Activated CD4-positive, alpha-beta T cell treated with anti-CD3 and anti-CD28 coated beads for 36 hours (primary cell): ENCODE measurements at regions not wholly inside any gene's neighbourhood (a gene's known extent, or its start where the extent isn't known, plus 50 kb on each side); places are given as distances from the start of the nearest gene placed in this dataset.
"Not testable (repeated sequence)": the region's sequence is repeated elsewhere in the genome, so short reads cannot be mapped to it uniquely, and the experiment has no call there.

ENCODE experiments used
- ATAC-seq: fragments of 200-7000 bp; cut with Tn5 transposase; one replicate; pipeline ENCODE4 v1.10.0; 2021; ENCODE audit warnings: mild to moderate bottlenecking, moderate library complexity
- CTCF ChIA-PET: fragments of 350-600 bp; sonication (Branson Sonifier 250); formaldehyde crosslinking; loops from one replicate; lab custom pipeline; 2021; ENCODE audit warnings: antibody characterized with exemption; lab: Charles Lee
- POLR2A ChIA-PET: fragments of 350-600 bp; sonication (Branson Sonifier 250); formaldehyde crosslinking; loops from one replicate; lab custom pipeline; 2021; ENCODE audit warnings: antibody characterized with exemption, inconsistent platforms; lab: Charles Lee
- DNase-seq: peaks from one replicate; pipeline ENCODE4 v3.0.0-alpha.2; 2020
- H3K27ac Mint-ChIP-seq: one replicate; pipeline ENCODE4 v1.8.0; 2021; ENCODE audit warnings: mixed read lengths
- H3K27me3 Mint-ChIP-seq: one replicate; pipeline ENCODE4 v1.8.0; 2021; ENCODE audit warnings: mixed read lengths
- H3K36me3 Mint-ChIP-seq: one replicate; pipeline ENCODE4 v1.8.0; 2021; ENCODE audit warnings: low read depth, mixed read lengths
- H3K4me1 Mint-ChIP-seq: one replicate; pipeline ENCODE4 v1.8.0; 2021; ENCODE audit warnings: mixed read lengths
- H3K4me3 Mint-ChIP-seq: one replicate; pipeline ENCODE4 v1.8.0; 2021; ENCODE audit warnings: mild to moderate bottlenecking, moderate library complexity, mixed read lengths
- H3K9me3 Mint-ChIP-seq: one replicate; pipeline ENCODE4 v1.8.0; 2021; ENCODE audit warnings: low read depth, mixed read lengths
- intact Hi-C, 2 experiments: fragments of 100-400 bp; cut with DNase I in 1 of 2; cut with micrococcal nuclease in 1 of 2; formaldehyde crosslinking; loops; one replicate each; pipeline versions ENCODE4 v1.14.2 to v1.15.1; 2022 to 2024; cut with DNase I, micrococcal nuclease

DNA sequence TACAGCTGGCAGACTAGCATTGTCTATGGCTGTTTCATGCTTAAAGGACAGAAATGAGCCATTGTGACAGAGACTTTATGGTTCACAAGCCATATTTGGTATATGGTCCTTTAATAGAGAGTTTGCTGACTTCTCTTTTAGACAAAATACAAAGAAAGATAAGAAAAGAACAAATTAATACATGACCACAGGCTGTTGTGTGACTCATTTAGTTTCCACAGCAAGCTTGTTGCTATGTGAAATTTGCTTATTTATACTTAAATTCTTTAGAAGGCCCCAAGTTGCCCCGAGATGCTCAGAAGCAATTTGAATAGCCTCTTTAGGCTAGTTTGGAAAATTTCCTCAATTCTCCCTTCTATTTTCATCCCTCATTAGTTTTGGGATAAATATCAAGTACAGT lies 315.3 kb upstream of the RPS23 start:
- Mint-ChIP-seq H3K27ac (no peak overlapping the region), H3K4me3 (no peak overlapping the region), H3K9me3 (peaks cover 6% of the 10 kb centered on the region), H3K4me1 (no peaks in the 10 kb centered on the region), H3K27me3 (peaks cover 11% of the 10 kb centered on the region), H3K36me3 (no peaks in the 10 kb centered on the region)
- POLR2A ChIA-PET = no interaction called here
- CTCF ChIA-PET = interaction anchor here (1.6 kb wide), 1 partner anchor 16 kb away, joined by 3 read pairs; no protein-coding TSS in a partner anchor
- ATAC-seq (no peak), DNase-seq (no peak)
- intact Hi-C loops = no loop called here

DNA sequence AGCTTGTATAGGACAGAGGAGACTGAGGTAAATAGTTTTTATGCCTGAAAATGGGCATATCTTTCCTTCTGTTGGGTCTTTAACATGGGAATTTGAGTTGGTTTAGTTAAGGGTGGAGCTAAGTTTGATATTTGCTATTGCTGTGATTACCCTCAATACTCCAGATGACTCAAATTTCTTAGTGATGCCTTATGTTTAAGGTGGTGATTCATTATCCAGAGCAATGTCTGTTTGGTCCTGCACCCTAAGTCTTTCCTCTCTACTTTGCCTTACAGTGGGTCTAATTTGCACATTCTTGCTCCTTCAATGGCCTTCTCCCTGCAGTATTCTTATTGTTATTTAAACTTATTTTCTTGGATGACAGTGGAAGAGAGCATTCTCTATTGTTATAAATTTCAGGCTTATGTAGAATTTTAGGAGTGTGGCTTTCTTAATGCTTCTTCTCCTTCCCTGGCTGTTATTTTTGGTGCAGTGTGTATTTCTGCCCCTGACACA lies 312.9 kb upstream of the RPS23 start:
- ChIA-PET POLR2A (no interaction called here), CTCF (no interaction called here)
- H3K9me3 Mint-ChIP-seq = peaks cover 6% of the 10 kb centered on the region
- DNase-seq (no peak), ATAC-seq (no peak)
- peaks cover 11% of the 10 kb centered on the region for H3K27me3 Mint-ChIP-seq
- intact Hi-C loops = no loop called here
- no peak overlapping the region for H3K4me3 Mint-ChIP-seq
- no peaks in the 10 kb centered on the region for H3K36me3 Mint-ChIP-seq
- H3K27ac Mint-ChIP-seq = no peak overlapping the region
- no peaks in the 10 kb centered on the region for H3K4me1 Mint-ChIP-seq

DNA sequence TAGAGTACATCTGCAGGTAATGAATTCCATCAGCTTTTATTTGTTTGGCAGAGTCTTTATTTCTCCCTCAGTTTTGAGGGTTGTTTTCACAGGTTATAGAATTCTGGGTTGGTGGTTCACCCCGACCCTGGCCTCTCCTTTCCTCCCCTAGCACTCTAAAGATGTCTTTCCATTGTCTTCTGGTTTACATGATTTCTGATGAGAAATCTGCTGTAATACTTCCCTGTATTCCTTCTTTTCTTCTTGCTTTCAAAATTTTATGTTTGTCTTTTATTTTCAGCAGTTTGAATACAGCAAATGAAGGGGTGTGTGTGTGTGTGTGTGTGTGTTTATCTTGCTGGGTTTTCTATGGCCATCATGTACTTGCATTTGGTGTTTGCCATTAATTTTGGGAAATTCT lies 312.0 kb upstream of the RPS23 start:
- DNase-seq (no peak), ATAC-seq (no peak)
- H3K36me3 Mint-ChIP-seq = no peaks in the 10 kb centered on the region
- intact Hi-C loops = no loop called here
- no peaks in the 10 kb centered on the region for H3K4me1 Mint-ChIP-seq
- no peak overlapping the region for H3K4me3 Mint-ChIP-seq
- H3K27me3 Mint-ChIP-seq = peaks cover 6% of the 10 kb centered on the region
- ChIA-PET CTCF (interaction anchor here (0.6 kb wide), 1 partner anchor 841 kb away, joined by 3 read pairs; no protein-coding TSS in a partner anchor), POLR2A (no interaction called here)
- H3K9me3 Mint-ChIP-seq = peaks cover 6% of the 10 kb centered on the region
- no peak overlapping the region for H3K27ac Mint-ChIP-seq

DNA sequence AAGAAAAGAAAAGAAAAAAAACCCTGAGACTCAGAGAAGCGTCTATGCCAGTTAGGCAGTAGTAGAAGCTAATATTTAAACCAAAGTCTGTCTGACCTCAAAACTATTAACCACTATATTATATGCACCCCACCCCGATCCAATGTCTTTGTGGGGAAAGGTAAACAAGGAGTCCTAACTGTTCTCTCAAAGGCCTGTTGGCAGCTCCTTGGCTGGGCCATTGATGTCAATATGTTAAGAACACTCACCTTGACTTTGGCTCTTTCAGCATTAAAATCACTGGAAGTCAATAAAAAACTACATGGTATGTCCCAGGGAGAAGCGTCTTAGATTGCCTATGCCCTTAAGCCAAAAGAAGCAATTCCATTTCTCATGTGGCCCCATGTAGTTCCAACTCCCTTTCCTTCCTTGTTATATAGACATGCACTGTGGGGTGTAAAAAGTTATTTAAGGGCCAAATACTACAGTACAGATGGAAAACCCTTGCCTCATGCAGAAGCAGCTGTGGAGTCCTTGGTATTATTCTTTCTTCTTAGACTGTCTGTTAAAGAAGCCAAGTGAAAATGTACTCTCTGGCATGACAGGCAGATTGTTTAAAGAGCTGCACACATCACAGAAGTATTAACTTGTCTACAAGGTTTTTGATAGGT lies 308.6 kb upstream of the RPS23 start:
- no peaks in the 10 kb centered on the region for H3K36me3 Mint-ChIP-seq
- peaks cover 12% of the 10 kb centered on the region for H3K9me3 Mint-ChIP-seq
- ChIA-PET POLR2A (no interaction called here), CTCF (no interaction called here)
- DNase-seq = no peak
- no peak overlapping the region for H3K4me3 Mint-ChIP-seq
- peaks cover 7% of the 10 kb centered on the region for H3K27me3 Mint-ChIP-seq
- intact Hi-C loops = no loop called here
- H3K4me1 Mint-ChIP-seq = no peaks in the 10 kb centered on the region
- no peak overlapping the region for H3K27ac Mint-ChIP-seq
- ATAC-seq = no peak

DNA sequence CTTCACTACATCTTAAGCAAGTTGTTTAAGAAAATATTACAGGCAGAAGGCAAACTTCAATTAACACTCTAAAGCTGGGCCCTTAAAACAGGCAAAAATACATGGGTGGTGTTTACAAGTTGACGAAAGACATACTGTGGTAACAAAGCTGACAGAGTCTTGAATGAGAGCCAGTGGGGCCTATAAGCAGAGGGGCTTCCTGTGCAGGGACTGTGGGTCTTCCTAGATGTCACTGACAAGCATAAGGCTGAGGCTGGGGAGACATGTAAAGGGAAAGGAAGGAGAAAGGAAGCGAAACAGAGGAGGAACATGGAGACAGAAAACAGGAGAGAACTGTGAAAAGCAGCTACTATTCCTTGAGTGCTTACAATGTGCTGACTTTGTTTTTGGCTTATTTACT lies 308.0 kb upstream of the RPS23 start:
- CTCF ChIA-PET = no interaction called here
- Mint-ChIP-seq H3K4me3 (no peak overlapping the region), H3K36me3 (no peaks in the 10 kb centered on the region), H3K4me1 (no peaks in the 10 kb centered on the region), H3K9me3 (peaks cover 15% of the 10 kb centered on the region), H3K27me3 (peaks cover 7% of the 10 kb centered on the region), H3K27ac (no peak overlapping the region)
- ATAC-seq (no peak), DNase-seq (no peak)
- POLR2A ChIA-PET = no interaction called here
- intact Hi-C loops = no loop called here

GRCh38 chr5:82584631-82585030 lies 306.5 kb upstream of the RPS23 start:
- Mint-ChIP-seq H3K4me3 (no peak overlapping the region), H3K27ac (no peak overlapping the region), H3K36me3 (no peaks in the 10 kb centered on the region), H3K27me3 (peaks cover 5% of the 10 kb centered on the region), H3K9me3 (peaks cover 14% of the 10 kb centered on the region), H3K4me1 (no peaks in the 10 kb centered on the region)
- POLR2A ChIA-PET = no interaction called here
- CTCF ChIA-PET = interaction anchor here (1.1 kb wide), 1 partner anchor 12 kb away, joined by 3 read pairs; no protein-coding TSS in a partner anchor
- DNase-seq (no peak), ATAC-seq (no peak)
- intact Hi-C loops = no loop called here

DNA sequence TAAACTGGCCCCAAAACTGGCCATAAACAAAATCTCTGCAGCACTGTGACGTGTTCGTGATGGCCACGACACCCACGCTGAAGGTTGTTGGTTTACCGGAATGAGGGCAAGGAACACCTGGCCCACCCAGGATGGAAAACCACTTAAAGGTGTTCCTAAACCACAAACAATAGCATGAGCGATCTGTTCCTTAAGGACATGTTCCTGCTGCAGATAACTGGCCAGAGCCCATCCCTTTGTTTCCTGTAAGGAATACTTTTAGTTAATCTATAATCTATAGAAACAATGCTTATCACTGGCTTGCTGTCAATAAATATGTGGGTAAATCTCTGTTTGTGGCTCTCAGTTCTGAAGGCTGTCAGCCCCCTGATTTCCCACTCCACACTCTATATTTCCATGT lies 305.2 kb upstream of the RPS23 start:
- H3K27ac Mint-ChIP-seq, intact Hi-C loops, POLR2A ChIA-PET, ATAC-seq, H3K4me1 Mint-ChIP-seq, H3K27me3 Mint-ChIP-seq, DNase-seq, H3K36me3 Mint-ChIP-seq, H3K4me3 Mint-ChIP-seq: not testable (repeated sequence)
- H3K9me3 Mint-ChIP-seq = peaks cover 14% of the 10 kb centered on the region
- CTCF ChIA-PET = interaction anchor here (0.7 to 0.9 kb wide), 2 partner anchors 270 to 948 kb away, joined by 3 read pairs; no protein-coding TSS in a partner anchor

DNA sequence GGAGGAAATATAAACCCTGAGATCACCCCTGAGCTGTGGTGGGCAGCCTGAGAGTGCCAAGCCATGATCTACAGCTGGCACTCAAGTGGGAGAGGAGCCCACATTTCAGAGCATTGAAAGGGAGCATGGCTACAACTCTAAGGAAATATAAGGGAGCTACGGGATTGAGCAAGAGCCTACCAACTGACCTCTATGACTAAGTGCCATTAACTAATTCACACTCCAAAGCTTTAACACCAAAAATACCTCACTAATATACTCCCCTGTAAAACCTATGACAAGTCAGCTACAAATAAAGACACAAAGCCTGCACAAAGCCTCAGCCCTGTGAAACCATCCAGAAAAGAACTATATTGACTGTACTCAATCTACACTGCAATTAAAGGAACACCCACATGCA lies 286.8 kb upstream of the RPS23 start:
- no peak overlapping the region for H3K27ac Mint-ChIP-seq
- no peaks in the 10 kb centered on the region for H3K36me3 Mint-ChIP-seq
- ATAC-seq = no peak
- DNase-seq = no peak
- no peaks in the 10 kb centered on the region for H3K4me1 Mint-ChIP-seq
- intact Hi-C loops = no loop called here
- no peaks in the 10 kb centered on the region for H3K9me3 Mint-ChIP-seq
- H3K27me3 Mint-ChIP-seq = no peaks in the 10 kb centered on the region
- POLR2A ChIA-PET = interaction anchor here (0.7 kb wide), 1 partner anchor 11 kb away, joined by 4 read pairs; no protein-coding TSS in a partner anchor
- CTCF ChIA-PET = no interaction called here
- no peak overlapping the region for H3K4me3 Mint-ChIP-seq

DNA sequence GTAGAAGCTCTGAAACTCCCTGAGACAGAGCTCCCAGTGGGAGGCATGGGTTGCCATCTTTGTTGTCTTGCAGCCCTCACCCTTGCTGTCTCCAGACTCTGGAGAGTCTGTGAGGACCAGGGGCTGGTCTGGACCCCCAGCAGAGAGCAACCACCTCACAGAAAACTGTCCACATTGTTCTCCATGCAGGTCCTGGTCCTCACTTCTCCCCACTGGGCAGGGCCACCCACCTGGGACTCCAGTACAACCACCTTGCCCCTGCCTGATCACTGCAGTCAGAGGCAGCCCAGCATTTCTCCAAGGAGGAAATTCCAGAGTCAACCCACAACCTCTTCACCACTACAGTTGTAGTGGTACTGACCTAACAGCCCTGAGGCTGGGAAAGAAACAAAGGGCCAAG lies 285.6 kb upstream of the RPS23 start:
- no peak for ATAC-seq
- ChIA-PET POLR2A (no interaction called here), CTCF (no interaction called here)
- Mint-ChIP-seq H3K27ac (no peak overlapping the region), H3K36me3 (no peaks in the 10 kb centered on the region), H3K4me1 (no peaks in the 10 kb centered on the region), H3K27me3 (no peaks in the 10 kb centered on the region), H3K9me3 (no peaks in the 10 kb centered on the region), H3K4me3 (no peak overlapping the region)
- DNase-seq = no peak
- intact Hi-C loops = no loop called here

DNA sequence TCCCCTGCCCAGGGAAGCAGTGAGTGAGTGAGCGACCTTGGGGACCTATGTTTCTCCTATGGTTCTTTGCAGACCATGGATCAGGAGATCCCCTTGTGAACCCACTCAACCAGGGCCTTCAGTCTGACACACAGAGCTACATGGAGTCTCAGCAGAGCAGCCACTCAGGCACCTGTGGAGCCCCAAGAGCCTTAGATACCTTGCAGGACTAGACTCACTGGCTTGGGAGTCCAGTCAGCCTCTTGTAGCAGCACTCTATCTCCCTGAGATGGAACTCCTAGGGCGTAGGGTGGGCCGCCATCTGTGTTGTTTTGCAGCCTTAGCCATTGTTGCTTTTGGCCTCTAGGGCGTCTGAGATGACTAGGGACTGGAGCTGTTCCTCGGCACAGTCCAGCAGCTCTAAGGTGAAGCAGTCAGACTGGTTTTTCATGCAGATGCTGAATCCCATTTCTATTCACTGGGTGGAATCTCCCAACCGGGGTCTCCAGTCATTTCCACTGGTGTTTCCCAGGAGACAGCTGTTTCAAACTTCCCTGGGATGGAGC lies 284.6 kb upstream of the RPS23 start:
- Mint-ChIP-seq H3K9me3 (peaks cover 2% of the 10 kb centered on the region), H3K36me3 (no peaks in the 10 kb centered on the region), H3K27me3 (peaks cover 2% of the 10 kb centered on the region), H3K4me3 (no peak overlapping the region), H3K4me1 (no peaks in the 10 kb centered on the region), H3K27ac (no peak overlapping the region)
- intact Hi-C loops = no loop called here
- DNase-seq (no peak), ATAC-seq (no peak)
- ChIA-PET CTCF (no interaction called here), POLR2A (no interaction called here)

DNA sequence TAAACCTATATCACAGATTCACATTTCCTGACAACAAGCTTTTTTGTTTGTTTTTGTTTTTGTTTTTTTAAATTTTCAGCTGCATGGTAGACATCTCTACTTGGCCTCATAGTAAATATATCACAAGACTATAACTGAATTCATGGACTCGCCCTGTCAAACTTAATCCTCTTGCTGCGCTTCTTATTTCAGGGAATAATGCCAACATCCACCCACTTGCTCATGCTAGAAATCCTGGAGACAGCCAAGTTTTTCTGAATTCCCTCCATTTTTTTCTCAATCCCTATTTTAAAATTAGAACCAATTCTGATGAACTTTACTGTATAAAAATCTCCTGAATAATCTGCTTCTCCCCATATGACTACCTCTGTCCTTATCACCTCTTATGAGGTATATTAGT lies 283.6 kb upstream of the RPS23 start:
- CTCF ChIA-PET = no interaction called here
- intact Hi-C loops = no loop called here
- DNase-seq = no peak
- ATAC-seq = no peak
- no peak overlapping the region for H3K4me3 Mint-ChIP-seq
- no peak overlapping the region for H3K27ac Mint-ChIP-seq
- no peaks in the 10 kb centered on the region for H3K36me3 Mint-ChIP-seq
- POLR2A ChIA-PET = no interaction called here
- peaks cover 4% of the 10 kb centered on the region for H3K9me3 Mint-ChIP-seq
- peaks cover 3% of the 10 kb centered on the region for H3K27me3 Mint-ChIP-seq
- no peaks in the 10 kb centered on the region for H3K4me1 Mint-ChIP-seq

GRCh38 chr5:82560969-82561368 lies 282.8 kb upstream of the RPS23 start:
- intact Hi-C loops = no loop called here
- Mint-ChIP-seq H3K27me3 (peaks cover 3% of the 10 kb centered on the region), H3K4me1 (no peaks in the 10 kb centered on the region), H3K27ac (no peak overlapping the region), H3K9me3 (peaks cover 4% of the 10 kb centered on the region), H3K36me3 (no peaks in the 10 kb centered on the region), H3K4me3 (no peak overlapping the region)
- DNase-seq (no peak), ATAC-seq (no peak)
- POLR2A ChIA-PET = no interaction called here
- CTCF ChIA-PET = interaction anchor here (0.8 kb wide), 1 partner anchor 23 kb away, joined by 3 read pairs; no protein-coding TSS in a partner anchor
